ENCODE measurements at regions not wholly inside any gene's neighbourhood (a gene's known extent, or its start where the extent isn't known, plus 50 kb on each side); places are given as distances from the start of the nearest gene placed in this dataset.

DNA sequence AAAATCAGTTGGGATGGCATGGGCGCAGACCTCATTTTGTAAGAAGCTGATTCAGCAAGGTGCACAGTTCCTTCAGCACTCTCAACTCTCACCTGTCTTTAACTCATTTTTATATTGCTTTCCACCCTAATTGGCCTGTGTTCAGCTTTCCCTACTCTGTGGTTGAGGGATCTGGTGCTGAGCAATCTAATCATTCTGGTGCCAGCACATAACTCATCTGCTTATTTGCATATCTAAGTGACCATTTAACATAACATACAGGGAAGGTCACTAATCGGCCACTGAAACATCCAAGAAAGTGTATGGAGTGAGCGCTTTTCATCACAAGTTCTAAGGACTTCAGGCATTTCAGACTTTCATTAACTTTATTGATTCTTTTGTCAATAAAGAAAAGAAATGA, 303.4 kb upstream of the ROPN1 start:
- TF ChIP-seq, protein P1, sequence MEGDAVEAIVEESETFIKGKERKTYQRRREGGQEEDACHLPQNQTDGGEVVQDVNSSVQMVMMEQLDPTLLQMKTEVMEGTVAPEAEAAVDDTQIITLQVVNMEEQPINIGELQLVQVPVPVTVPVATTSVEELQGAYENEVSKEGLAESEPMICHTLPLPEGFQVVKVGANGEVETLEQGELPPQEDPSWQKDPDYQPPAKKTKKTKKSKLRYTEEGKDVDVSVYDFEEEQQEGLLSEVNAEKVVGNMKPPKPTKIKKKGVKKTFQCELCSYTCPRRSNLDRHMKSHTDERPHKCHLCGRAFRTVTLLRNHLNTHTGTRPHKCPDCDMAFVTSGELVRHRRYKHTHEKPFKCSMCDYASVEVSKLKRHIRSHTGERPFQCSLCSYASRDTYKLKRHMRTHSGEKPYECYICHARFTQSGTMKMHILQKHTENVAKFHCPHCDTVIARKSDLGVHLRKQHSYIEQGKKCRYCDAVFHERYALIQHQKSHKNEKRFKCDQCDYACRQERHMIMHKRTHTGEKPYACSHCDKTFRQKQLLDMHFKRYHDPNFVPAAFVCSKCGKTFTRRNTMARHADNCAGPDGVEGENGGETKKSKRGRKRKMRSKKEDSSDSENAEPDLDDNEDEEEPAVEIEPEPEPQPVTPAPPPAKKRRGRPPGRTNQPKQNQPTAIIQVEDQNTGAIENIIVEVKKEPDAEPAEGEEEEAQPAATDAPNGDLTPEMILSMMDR (IDR thresholded peaks at IDR 0.05; ENCODE audit: low read depth, low read length, poor library complexity, severe bottlenecking), result no peak
- TF ChIP-seq EZH2phosphoT487 (IDR thresholded peaks at IDR 0.05; ENCODE audit: borderline replicate concordance, low read length), result no peak

Data from DOHH2 (cell line).